Vagina (tissue), 2 donors: ENCODE measurements at regions not wholly inside any gene's neighbourhood (a gene's known extent, or its start where the extent isn't known, plus 50 kb on each side); places are given as distances from the start of the nearest gene placed in this dataset.

Experiments
- DNase-seq, 2 donors: peaks; one replicate each; pipeline ENCODE4 v3.0.0-alpha.2; 2017; ENCODE audit errors: extremely low spot score in 2 of 2
- H3K27ac ChIP-seq: fragments of 200-600 bp; sonication (generic); one replicate; pipeline ENCODE4 v1.5.1; 2019
- H3K27me3 ChIP-seq: fragments of 200-600 bp; sonication (generic); one replicate; pipeline ENCODE4 v1.5.1; 2019
- H3K36me3 ChIP-seq, 2 donors: fragments of 200-600 bp; sonication (generic); one replicate each; pipeline ENCODE4 v1.5.1; 2017 to 2019
- H3K4me1 ChIP-seq: fragments of 200-600 bp; sonication (generic); one replicate; pipeline ENCODE4 v1.5.1; 2019
- H3K4me3 ChIP-seq, 2 donors: fragments of 200-600 bp; sonication (generic); 1 replicate in 1 of 2; 2 replicates in 1 of 2; pipeline ENCODE4 v1.5.1; 2016 to 2019
- H3K9me3 ChIP-seq: fragments of 200-600 bp; sonication (generic); one replicate; pipeline ENCODE4 v1.5.1; 2019
- POLR2A ChIP-seq, 2 donors: fragments of 450-650 bp; IDR thresholded peaks; one replicate each; pipeline ENCODE4 v1.6.1; 2017; ENCODE audit warnings: antibody characterized with exemption in 2 of 2, mild to moderate bottlenecking in 2 of 2, moderate library complexity in 2 of 2
- POLR2AphosphoS5 ChIP-seq, 2 donors: sonication (generic); formaldehyde crosslinking; IDR thresholded peaks; one replicate each; pipeline ENCODE4 v1.9.0; 2017; ENCODE audit warnings: antibody characterized with exemption in 2 of 2, mild to moderate bottlenecking in 2 of 2, low read depth in 1 of 2; ENCODE audit not compliant: insufficient read depth in 1 of 2
- intact Hi-C: fragments of 100-400 bp; cut with DNase I; formaldehyde crosslinking; loops from one replicate; pipeline ENCODE4 v1.15.1; 2023
- TF ChIP-seq, protein P1 (sequence below), 3 experiments: fragments of 450-650 bp in 2 of 3; fragments of 200-600 bp in 1 of 3; sonication (generic) in 1 of 3; IDR thresholded peaks; one replicate each; pipeline ENCODE4 v1.5.1; 2017 to 2019; ENCODE audit warnings: antibody characterized with exemption in 3 of 3, mild to moderate bottlenecking in 2 of 3, moderate library complexity in 2 of 3

GRCh38 chr18:4573735-4574134, 118.6 kb upstream of the DLGAP1 start:
- TF ChIP-seq POLR2A (IDR thresholded peaks at IDR 0.05) (no peak), POLR2AphosphoS5 (IDR thresholded peaks at IDR 0.05; ENCODE audit: insufficient read depth in 1 of 2, low read depth in 1 of 2) (no peak)
- TF ChIP-seq, protein P1, sequence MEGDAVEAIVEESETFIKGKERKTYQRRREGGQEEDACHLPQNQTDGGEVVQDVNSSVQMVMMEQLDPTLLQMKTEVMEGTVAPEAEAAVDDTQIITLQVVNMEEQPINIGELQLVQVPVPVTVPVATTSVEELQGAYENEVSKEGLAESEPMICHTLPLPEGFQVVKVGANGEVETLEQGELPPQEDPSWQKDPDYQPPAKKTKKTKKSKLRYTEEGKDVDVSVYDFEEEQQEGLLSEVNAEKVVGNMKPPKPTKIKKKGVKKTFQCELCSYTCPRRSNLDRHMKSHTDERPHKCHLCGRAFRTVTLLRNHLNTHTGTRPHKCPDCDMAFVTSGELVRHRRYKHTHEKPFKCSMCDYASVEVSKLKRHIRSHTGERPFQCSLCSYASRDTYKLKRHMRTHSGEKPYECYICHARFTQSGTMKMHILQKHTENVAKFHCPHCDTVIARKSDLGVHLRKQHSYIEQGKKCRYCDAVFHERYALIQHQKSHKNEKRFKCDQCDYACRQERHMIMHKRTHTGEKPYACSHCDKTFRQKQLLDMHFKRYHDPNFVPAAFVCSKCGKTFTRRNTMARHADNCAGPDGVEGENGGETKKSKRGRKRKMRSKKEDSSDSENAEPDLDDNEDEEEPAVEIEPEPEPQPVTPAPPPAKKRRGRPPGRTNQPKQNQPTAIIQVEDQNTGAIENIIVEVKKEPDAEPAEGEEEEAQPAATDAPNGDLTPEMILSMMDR (IDR thresholded peaks at IDR 0.05) = no peak
- no peak for DNase-seq
- no peaks in the 10 kb centered on the region for H3K27me3 ChIP-seq
- H3K4me3 ChIP-seq = no peak overlapping the region
- H3K27ac ChIP-seq = no peak overlapping the region
- intact Hi-C loops = no loop called here
- H3K4me1 ChIP-seq = no peaks in the 10 kb centered on the region
- no peaks in the 10 kb centered on the region for H3K36me3 ChIP-seq
- no peaks in the 10 kb centered on the region for H3K9me3 ChIP-seq

DNA sequence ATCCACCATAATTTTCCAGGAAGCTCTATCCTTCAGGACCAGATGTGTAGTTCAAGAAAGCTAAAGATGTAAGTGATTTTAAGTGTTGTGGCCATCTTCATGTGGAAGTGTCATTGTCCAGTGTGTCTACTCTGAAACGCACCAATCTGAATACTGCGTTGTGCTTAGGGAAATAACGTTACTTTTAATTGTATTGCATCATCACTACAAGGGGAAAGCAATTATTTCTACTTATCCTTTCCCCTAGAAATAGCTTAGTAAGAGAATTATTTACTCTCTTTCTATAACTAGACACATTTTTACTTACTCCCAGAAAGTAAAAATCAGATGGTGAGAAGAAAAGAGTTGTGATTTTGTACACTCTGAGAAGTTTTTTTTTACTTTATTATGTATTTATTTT, 102.4 kb upstream of the DLGAP1 start:
- Histone ChIP-seq H3K36me3 (no peaks in the 10 kb centered on the region), H3K27ac (no peak overlapping the region), H3K9me3 (no peaks in the 10 kb centered on the region), H3K4me1 (no peaks in the 10 kb centered on the region), H3K4me3 (no peak overlapping the region), H3K27me3 (no peaks in the 10 kb centered on the region)
- DNase-seq = no peak
- intact Hi-C loops = no loop called here
- TF ChIP-seq POLR2A (IDR thresholded peaks at IDR 0.05) (no peak), POLR2AphosphoS5 (IDR thresholded peaks at IDR 0.05; ENCODE audit: insufficient read depth in 1 of 2, low read depth in 1 of 2) (no peak)
- TF ChIP-seq, protein P1 (IDR thresholded peaks at IDR 0.05) = no peak

DNA sequence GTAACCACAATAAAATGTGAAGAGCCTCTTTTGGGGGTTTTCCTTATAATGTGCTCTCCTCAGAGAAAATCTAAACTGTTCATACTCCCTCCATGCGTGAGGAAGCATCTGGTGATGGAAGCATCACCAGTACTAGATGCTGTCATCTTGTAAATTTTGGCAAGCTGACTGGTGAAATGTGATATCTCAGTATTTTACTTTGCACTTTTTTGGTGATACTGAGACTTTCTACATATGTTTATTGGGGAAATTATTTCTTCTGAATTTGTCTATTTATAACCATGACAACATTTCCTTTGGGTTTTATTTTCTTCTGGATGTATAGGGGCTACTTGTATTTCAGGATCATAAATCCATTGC, 95.9 kb upstream of the DLGAP1 start:
- H3K9me3 ChIP-seq = no peaks in the 10 kb centered on the region
- intact Hi-C loops = no loop called here
- no peak overlapping the region for H3K27ac ChIP-seq
- no peak overlapping the region for H3K4me3 ChIP-seq
- no peaks in the 10 kb centered on the region for H3K27me3 ChIP-seq
- no peaks in the 10 kb centered on the region for H3K4me1 ChIP-seq
- TF ChIP-seq, protein P1 (IDR thresholded peaks at IDR 0.05) = no peak
- no peak for TF ChIP-seq POLR2AphosphoS5 (IDR thresholded peaks at IDR 0.05; ENCODE audit: insufficient read depth in 1 of 2, low read depth in 1 of 2)
- no peak for TF ChIP-seq POLR2A (IDR thresholded peaks at IDR 0.05)
- H3K36me3 ChIP-seq = no peaks in the 10 kb centered on the region
- no peak for DNase-seq

DNA sequence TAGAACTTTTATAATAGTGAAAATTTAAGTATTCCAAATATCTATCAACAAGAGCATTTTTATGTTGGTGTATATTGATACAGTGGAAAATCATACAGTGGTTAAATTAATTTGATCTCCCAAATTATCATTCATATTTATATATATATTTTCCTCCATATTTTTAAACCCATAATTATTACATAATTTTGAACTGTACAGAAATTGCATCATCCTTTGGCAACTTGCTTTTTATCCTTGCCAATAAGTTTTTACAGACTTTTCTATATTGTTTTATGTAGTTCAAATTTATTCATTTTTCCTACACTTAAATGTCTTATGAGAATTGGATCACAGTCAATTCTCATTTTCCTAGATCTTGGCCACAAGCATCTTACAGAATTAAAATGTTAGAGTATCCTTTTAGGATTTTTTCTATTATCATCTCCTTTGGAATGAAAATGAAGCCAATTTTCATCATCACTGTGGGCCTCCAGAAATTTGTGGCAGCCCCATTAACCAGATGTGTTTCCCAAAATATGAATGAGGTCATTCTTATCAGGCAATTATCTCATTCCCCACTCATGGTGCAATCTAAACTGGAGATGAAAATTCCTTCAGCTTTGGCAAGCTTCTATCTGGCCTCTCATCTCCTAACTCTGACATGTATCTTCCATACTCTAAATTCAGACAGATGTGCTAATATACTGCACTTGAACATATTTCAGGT, 94.2 kb upstream of the DLGAP1 start:
- DNase-seq = no peak
- H3K9me3 ChIP-seq = no peaks in the 10 kb centered on the region
- no peaks in the 10 kb centered on the region for H3K36me3 ChIP-seq
- no peaks in the 10 kb centered on the region for H3K4me1 ChIP-seq
- no peak overlapping the region for H3K4me3 ChIP-seq
- H3K27ac ChIP-seq = no peak overlapping the region
- TF ChIP-seq POLR2A (IDR thresholded peaks at IDR 0.05) (no peak), POLR2AphosphoS5 (IDR thresholded peaks at IDR 0.05; ENCODE audit: insufficient read depth in 1 of 2, low read depth in 1 of 2) (no peak)
- TF ChIP-seq, protein P1 (IDR thresholded peaks at IDR 0.05) = no peak
- intact Hi-C loops = no loop called here
- no peaks in the 10 kb centered on the region for H3K27me3 ChIP-seq

- Histone ChIP-seq H3K4me3 (no peak overlapping the region), H3K27ac (no peak overlapping the region), H3K27me3 (no peaks in the 10 kb centered on the region), H3K4me1 (no peaks in the 10 kb centered on the region), H3K36me3 (no peaks in the 10 kb centered on the region), H3K9me3 (no peaks in the 10 kb centered on the region)
- no peak for DNase-seq
- TF ChIP-seq POLR2AphosphoS5 (IDR thresholded peaks at IDR 0.05; ENCODE audit: insufficient read depth in 1 of 2, low read depth in 1 of 2) (no peak), POLR2A (IDR thresholded peaks at IDR 0.05) (no peak)
- TF ChIP-seq, protein P1 (IDR thresholded peaks at IDR 0.05) = no peak
- intact Hi-C loops = no loop called here
Measured at GRCh38 chr18:4547126-4547525, 92.0 kb upstream of the DLGAP1 start.
